HEK293T (cell line): ENCODE measurements at regions not wholly inside any gene's neighbourhood (a gene's known extent, or its start where the extent isn't known, plus 50 kb on each side); places are given as distances from the start of the nearest gene placed in this dataset.
"Not testable (repeated sequence)": the region's sequence is repeated elsewhere in the genome, so short reads cannot be mapped to it uniquely, and the experiment has no call there.

ENCODE experiments used
- CTCF ChIA-PET: fragments of 350-600 bp; formaldehyde crosslinking; extraction: SDS; loops from one replicate; lab custom pipeline; 2021; ENCODE audit warnings: antibody characterized with exemption, inconsistent platforms; lab: Yijun Ruan, JAX
- POLR2A ChIA-PET: fragments of 350-600 bp; formaldehyde crosslinking; extraction: SDS; loops from one replicate; lab custom pipeline; 2020; ENCODE audit warnings: antibody characterized with exemption, inconsistent platforms; lab: Yijun Ruan, JAX
- DNase-seq: peaks from one replicate; pipeline ENCODE4 v3.0.0; 2012; ENCODE audit warnings: mixed read lengths; ENCODE audit errors: extremely low spot score
- ARNT ChIP-seq: fragments of 450-650 bp; IDR thresholded peaks from 2 replicates; pipeline ENCODE4 v1.6.1; 2017; ENCODE audit warnings: mild to moderate bottlenecking
- BHLHE40 ChIP-seq: fragments of 450-650 bp; IDR thresholded peaks from 2 replicates; pipeline ENCODE4 v1.6.1; 2016; ENCODE audit warnings: mild to moderate bottlenecking, moderate library complexity, borderline replicate concordance
- CTBP1 ChIP-seq: fragments of 450-650 bp; IDR thresholded peaks from 2 replicates; pipeline ENCODE4 v1.6.1; 2016; ENCODE audit warnings: borderline replicate concordance
- ELF4 ChIP-seq: fragments of 450-650 bp; IDR thresholded peaks from 2 replicates; pipeline ENCODE4 v1.6.1; 2017; ENCODE audit warnings: antibody characterized with exemption
- FOXA1 ChIP-seq: fragments of 450-650 bp; IDR thresholded peaks from 2 replicates; pipeline ENCODE4 v1.6.1; 2016; ENCODE audit warnings: mild to moderate bottlenecking
- FOXK2 ChIP-seq: fragments of 450-650 bp; IDR thresholded peaks from 2 replicates; pipeline ENCODE4 v1.6.1; 2016; ENCODE audit warnings: mild to moderate bottlenecking
- FOXM1 ChIP-seq: fragments of 450-650 bp; IDR thresholded peaks from 2 replicates; pipeline ENCODE4 v1.6.1; 2017; ENCODE audit warnings: mild to moderate bottlenecking, borderline replicate concordance
- HDGF ChIP-seq: fragments of 450-650 bp; IDR thresholded peaks from 2 replicates; pipeline ENCODE4 v1.6.1; 2017; ENCODE audit warnings: antibody characterized with exemption, borderline replicate concordance
- L3MBTL2 ChIP-seq: fragments of 450-650 bp; conservative IDR thresholded peaks from 2 replicates; pipeline ENCODE4 v1.6.1; 2016; ENCODE audit warnings: mild to moderate bottlenecking
- LEF1 ChIP-seq: fragments of 450-650 bp; IDR thresholded peaks from 2 replicates; pipeline ENCODE4 v1.6.1; 2017; ENCODE audit warnings: mild to moderate bottlenecking, borderline replicate concordance
- NFRKB ChIP-seq: fragments of 450-650 bp; IDR thresholded peaks from 2 replicates; pipeline ENCODE4 v1.6.1; 2016; ENCODE audit warnings: mild to moderate bottlenecking, moderate library complexity
- SP1 ChIP-seq: fragments of 450-650 bp; IDR thresholded peaks from 2 replicates; pipeline ENCODE4 v1.6.1; 2017
- SUZ12 ChIP-seq: fragments of 450-650 bp; IDR thresholded peaks from 2 replicates; pipeline ENCODE4 v1.6.1; 2016; ENCODE audit warnings: mild to moderate bottlenecking
- TARDBP ChIP-seq: fragments of 450-650 bp; IDR thresholded peaks from 2 replicates; pipeline ENCODE4 v1.6.1; 2016
- ZNF384 ChIP-seq: fragments of 450-650 bp; IDR thresholded peaks from 2 replicates; pipeline ENCODE4 v1.6.1; 2016
- TF ChIP-seq, protein P1 (sequence below): fragments of 450-650 bp; IDR thresholded peaks from 2 replicates; pipeline ENCODE4 v1.6.1; 2016

GRCh38 chr2:234355021-234355720 is 141.7 kb downstream of the ARL4C start:
- POLR2A ChIA-PET, result no interaction called here
- TF ChIP-seq ELF4 (no peak), NFRKB (no peak), TARDBP (no peak), SUZ12 (no peak)
- CTCF ChIA-PET, result no interaction called here
- DNase-seq, result no peak

DNA sequence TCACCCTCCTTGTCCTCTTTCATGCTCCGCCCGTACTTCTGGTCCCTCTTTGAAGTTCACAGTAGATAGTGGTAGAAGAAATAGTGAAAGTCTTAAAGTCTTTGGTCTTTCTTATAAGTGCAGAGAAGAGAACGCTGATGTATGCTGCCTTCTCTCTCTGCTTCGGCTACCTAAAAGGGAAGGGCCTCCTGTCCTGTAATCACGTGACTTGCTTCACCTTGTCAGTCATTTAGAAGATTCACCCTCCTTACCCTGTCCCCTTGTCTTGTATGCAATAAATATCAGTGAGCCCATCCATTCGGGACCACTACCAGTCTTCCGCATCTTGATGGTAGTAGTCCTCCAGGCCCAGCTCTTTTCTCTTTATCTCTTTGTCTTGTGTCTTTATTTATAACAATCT is 144.6 kb downstream of the ARL4C start:
- CTCF ChIA-PET, result no interaction called here
- no peak for DNase-seq
- POLR2A ChIA-PET, result no interaction called here
- no peak for TF ChIP-seq L3MBTL2
- TF ChIP-seq, protein P1, sequence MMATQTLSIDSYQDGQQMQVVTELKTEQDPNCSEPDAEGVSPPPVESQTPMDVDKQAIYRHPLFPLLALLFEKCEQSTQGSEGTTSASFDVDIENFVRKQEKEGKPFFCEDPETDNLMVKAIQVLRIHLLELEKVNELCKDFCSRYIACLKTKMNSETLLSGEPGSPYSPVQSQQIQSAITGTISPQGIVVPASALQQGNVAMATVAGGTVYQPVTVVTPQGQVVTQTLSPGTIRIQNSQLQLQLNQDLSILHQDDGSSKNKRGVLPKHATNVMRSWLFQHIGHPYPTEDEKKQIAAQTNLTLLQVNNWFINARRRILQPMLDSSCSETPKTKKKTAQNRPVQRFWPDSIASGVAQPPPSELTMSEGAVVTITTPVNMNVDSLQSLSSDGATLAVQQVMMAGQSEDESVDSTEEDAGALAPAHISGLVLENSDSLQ, result no peak

GRCh38 chr2:234351866-234352265 is 145.0 kb downstream of the ARL4C start:
- DNase-seq, CTCF ChIA-PET, POLR2A ChIA-PET: not testable (repeated sequence)

DNA sequence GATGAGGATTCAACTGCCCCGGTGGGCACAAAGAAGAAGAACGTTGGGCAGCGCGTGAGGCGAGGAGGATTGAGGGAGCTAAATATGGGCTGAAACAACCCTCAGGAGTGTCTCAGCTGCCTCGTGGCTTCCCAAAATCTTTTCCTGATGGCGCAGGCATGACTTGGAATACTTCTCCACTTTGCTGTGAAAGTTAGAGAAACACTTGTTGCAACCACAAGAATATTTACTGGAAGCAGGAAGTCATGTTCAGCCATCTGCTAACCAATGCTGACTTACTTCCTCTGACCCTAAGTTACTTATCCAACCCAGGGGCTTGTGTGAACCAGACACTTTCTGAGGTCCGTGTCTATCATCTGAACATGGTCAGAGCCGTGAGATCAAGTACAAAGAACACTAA is 148.8 kb downstream of the ARL4C start:
- CTCF ChIA-PET, result no interaction called here
- POLR2A ChIA-PET, result no interaction called here
- DNase-seq, result no peak
- TF ChIP-seq ELF4, result no peak
- TF ChIP-seq TARDBP, result no peak
- TF ChIP-seq, protein P1, result no peak
- no peak for TF ChIP-seq SP1
- no peak for TF ChIP-seq HDGF
- TF ChIP-seq SUZ12, result no peak

DNA sequence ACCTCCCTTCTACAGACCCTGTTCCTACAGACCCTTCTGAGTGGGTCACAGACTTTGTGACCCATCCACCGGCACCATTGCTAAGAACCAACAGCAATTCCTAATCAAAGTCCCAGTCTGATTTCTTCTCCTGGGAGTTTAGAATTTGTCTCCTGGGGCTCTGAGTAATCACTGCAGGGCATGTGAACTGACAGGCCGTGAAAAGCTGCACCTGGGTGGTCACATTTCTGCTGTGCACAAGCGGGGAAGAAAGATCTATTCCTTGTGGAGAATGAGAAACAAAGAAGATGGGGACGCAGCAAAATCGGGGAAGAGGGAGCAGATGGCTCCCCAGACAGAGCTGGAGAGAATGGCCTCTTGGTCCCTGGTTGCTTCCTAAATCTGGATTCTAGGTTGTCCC is 151.0 kb downstream of the ARL4C start:
- TF ChIP-seq TARDBP, result no peak
- TF ChIP-seq HDGF, result no peak
- no peak for TF ChIP-seq ZNF384
- TF ChIP-seq ARNT, result no peak
- no peak for TF ChIP-seq NFRKB
- no peak for TF ChIP-seq FOXK2
- no peak for TF ChIP-seq SUZ12
- POLR2A ChIA-PET, result no interaction called here
- CTCF ChIA-PET, result no interaction called here
- no peak for DNase-seq

- DNase-seq, result no peak
- TF ChIP-seq ARNT (no peak), LEF1 (no peak), ELF4 (no peak), FOXA1 (no peak), SUZ12 (no peak), SP1 (no peak), ZNF384 (no peak)
- ChIA-PET POLR2A (no interaction called here), CTCF (no interaction called here)
Measured at GRCh38 chr2:234344012-234344411, 152.9 kb downstream of the ARL4C start.

GRCh38 chr2:234343372-234343771 is 153.5 kb downstream of the ARL4C start:
- ChIA-PET CTCF (no interaction called here), POLR2A (no interaction called here)
- DNase-seq, result no peak
- TF ChIP-seq ARNT (no peak), NFRKB (no peak), FOXA1 (no peak), FOXM1 (no peak), TARDBP (no peak), ZNF384 (no peak), BHLHE40 (no peak), ELF4 (no peak), SUZ12 (no peak), L3MBTL2 (no peak), LEF1 (no peak), CTBP1 (no peak), FOXK2 (no peak), HDGF (no peak), SP1 (no peak)
- TF ChIP-seq, protein P1, result no peak
